HUDEP-2 (cell line): ENCODE measurements at regions not wholly inside any gene's neighbourhood (a gene's known extent, or its start where the extent isn't known, plus 50 kb on each side); places are given as distances from the start of the nearest gene placed in this dataset.
A peak's percentile ranks its signal among the peaks of the same experiment; 100 is the strongest.

Source experiments
- DNase-seq, 76 experiments: peaks; one replicate each; lab custom pipeline; 2025; ENCODE audit not compliant: unreplicated experiment in 76 of 76; lab: John Stamatoyannopoulos, UW

- DNase-seq: peak in 1 of 76 experiments; percentile 4
Measured at GRCh38 chr10:46226900-46227558, 59.8 kb upstream of the ANTXRL start.

DNA sequence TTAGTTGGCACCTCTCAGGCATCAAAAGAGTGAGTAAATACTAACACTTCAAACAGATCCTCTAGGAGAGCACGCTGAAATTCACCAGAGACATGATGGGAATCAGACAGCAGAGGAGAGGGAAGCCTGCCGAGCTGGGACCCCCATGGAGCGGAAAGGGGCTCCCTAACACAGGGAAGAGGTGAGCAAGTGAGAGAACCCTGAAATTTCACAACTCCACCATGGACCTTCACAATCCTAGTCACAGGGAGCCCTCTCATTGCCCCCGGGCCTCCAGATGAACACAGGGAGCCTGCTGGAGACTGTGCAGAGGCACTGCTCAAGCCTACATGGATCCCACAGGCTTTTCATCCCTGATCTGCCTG lies 59.2 kb upstream of the ANTXRL start:
- no peak for DNase-seq

DNA sequence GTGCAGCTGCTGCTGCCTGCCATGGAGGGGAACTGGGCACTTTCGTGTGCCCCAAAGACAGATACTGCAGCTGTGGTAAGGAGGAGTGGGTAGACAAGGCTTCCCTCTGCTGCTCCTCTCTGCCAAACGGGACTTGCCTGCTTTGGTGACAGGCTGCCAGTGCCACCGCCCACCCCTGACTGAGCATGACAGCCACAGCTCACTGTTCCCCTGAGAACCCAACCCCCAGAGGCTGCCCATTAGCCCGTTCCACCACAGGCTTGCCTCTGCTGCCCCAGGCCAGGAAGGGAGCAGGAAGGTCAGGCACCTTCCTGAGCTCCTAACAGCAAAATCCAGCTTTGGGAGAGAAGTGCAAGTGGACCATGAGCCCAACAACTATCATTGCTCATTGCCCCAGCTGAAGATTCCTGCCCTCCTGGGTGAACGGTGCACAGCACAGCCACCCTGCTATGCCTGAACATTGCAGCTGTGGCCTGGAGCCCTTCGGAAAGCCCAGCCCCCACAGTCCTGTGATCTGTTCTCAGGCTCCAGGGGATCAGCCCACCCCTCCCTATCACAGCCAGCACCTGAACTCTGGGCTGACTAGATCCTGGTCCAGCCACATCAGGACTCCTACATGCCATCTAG lies 58.7 kb upstream of the ANTXRL start:
- peak in 4 of 76 experiments; percentile 9 to 30 (median 10) for DNase-seq

- DNase-seq: peak in 50 of 76 experiments; percentile 8 to 77 (median 41)
Measured at GRCh38 chr10:46228563-46229071, 58.2 kb upstream of the ANTXRL start.

DNA sequence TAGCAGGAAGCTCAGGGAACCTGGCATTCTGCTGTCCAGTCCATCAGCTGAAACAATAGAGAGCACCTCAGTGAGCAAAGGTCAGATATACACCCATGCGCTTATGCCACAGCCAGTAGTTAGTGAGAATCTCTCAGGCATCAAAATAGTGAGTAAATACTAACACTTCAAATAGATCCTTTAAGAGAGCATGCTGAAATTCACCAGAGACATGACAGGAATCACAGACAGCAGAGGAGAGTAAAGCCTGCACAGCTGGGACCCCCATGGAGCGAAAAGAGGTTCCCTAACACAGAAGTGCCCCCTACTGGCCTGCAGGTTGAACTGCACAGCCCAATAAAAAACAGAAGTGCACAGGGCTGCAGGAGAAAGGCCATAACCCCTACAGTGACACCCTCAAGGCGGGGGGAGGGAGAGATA lies 57.6 kb upstream of the ANTXRL start:
- peak in 11 of 76 experiments; percentile 5 to 45 (median 24) for DNase-seq

- no peak for DNase-seq
Measured at GRCh38 chr10:46230615-46231014, 56.2 kb upstream of the ANTXRL start.

- DNase-seq: no peak
Measured at GRCh38 chr10:46231087-46231486, 55.7 kb upstream of the ANTXRL start.

DNA sequence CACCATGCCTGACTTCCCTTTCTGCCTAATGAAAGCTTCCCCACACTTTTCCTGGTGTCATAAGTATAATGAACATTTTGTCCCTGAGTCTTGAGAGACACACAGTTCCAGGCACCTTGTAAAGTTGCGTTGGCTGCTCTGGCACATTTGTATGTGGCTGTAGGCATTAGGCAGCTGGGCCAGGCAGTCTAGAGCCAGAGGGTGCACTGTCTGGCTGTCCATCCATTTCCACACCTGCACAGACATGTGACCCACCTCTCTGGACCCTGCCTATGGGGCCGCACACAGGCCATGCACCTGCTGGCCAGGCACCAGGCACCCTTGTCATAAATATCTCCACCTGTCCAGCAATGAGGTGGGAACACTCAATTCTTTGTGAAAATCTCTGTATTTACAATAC lies 54.7 kb upstream of the ANTXRL start:
- no peak for DNase-seq

DNA sequence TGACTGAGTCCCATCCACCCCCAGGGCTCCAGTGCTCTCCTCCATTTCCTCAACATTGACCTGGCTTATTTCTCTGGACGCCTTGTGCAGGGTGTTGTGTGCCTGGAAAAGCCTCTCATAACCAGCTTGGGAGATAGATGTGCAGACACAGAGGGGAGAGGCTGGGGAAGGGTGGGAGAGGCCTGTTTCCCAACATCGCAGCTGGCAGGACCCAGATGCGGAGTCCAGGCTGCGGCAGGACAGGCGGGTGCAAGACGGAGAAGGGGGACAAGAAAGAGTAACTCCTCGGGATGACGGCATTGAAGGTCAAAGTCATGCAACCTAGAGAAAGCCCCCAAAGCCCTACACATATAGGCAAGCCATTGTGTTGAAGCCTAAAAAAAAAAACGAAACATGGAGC lies 54.1 kb upstream of the ANTXRL start:
- no peak for DNase-seq

GRCh38 chr10:46233181-46233580 lies 53.6 kb upstream of the ANTXRL start:
- DNase-seq: no peak

DNA sequence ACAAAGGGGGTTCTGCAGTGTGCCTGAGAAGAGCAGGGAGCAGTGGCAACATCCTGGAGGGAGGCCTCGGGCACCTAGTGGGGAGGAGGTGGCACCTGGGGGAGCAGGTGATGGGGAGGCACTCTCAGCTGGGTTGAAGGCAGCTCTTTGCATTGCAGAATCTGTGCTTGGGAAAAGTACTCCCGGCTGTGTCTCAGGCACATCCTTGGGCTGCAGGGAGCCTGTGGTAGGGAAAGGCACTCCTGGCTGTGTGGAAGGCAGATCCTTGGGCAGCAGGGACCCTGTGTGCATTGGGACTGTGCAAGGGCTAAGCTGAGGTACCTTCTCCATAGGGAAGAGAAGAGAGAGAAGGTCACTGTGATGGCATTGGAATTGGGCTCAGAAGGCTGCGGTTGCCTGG lies 52.8 kb upstream of the ANTXRL start:
- no peak for DNase-seq

DNA sequence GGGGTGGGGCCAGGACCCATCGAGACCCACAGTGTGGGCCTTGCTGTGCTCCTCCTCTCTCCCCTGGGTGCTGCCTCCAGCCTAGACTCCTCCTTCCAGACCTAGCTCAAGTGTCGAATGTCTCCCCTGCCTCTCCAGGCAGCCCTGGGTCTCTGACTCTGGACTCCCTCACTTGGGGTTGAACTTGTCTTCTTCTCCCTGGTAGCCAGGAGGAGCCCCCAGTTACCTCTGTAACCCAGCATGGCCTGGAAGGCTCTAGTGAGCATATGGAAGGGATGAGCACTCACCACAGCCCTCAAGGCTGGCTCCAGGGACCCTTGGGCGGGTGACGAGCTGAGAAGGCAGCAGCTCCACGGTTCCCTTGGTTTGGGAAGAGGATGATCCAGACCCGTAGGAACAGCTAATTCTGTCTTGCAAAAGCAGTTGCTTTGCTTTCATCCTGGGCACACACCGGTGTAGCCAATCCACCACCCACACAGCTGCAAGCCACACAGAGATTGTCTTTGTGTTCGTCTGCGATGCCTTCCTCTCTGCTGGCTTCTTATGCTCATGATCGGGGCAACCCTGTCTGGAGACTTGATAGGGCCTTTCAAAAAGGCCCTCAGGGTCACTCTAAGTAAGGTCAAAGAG lies 52.3 kb upstream of the ANTXRL start:
- no peak for DNase-seq

- DNase-seq: no peak
Measured at GRCh38 chr10:46235705-46236545, 50.9 kb upstream of the ANTXRL start.

- no peak for DNase-seq
Measured at GRCh38 chr10:46236546-46236887, 50.3 kb upstream of the ANTXRL start.

GRCh38 chr10:46236941-46237681 lies 49.7 kb upstream of the ANTXRL start:
- no peak for DNase-seq
